Tibial nerve (tissue), 4 donors: ENCODE measurements at regions not wholly inside any gene's neighbourhood (a gene's known extent, or its start where the extent isn't known, plus 50 kb on each side); places are given as distances from the start of the nearest gene placed in this dataset.

Source experiments
- CTCF ChIP-seq, 5 experiments: fragments of 200-600 bp in 3 of 5; fragments of 450-650 bp in 2 of 5; sonication (generic) in 3 of 5; IDR thresholded peaks; one replicate each; pipeline ENCODE4 v1.5.1; 2016 to 2019; ENCODE audit warnings: antibody characterized with exemption in 5 of 5, mild to moderate bottlenecking in 3 of 5, moderate library complexity in 2 of 5
- EP300 ChIP-seq, 2 donors: sonication (generic); formaldehyde crosslinking; IDR thresholded peaks; one replicate each; pipeline ENCODE4 v1.6.1; 2017; ENCODE audit warnings: antibody characterized with exemption in 2 of 2, mild to moderate bottlenecking in 1 of 2
- POLR2A ChIP-seq, 2 donors: fragments of 450-650 bp; IDR thresholded peaks; one replicate each; pipeline ENCODE4 v1.6.1; 2017; ENCODE audit warnings: antibody characterized with exemption in 2 of 2, mild to moderate bottlenecking in 2 of 2, moderate library complexity in 2 of 2

GRCh38 chr2:236703906-236704305 lies 134.3 kb downstream of the ACKR3 start:
- TF ChIP-seq EP300 (IDR thresholded peaks at IDR 0.05) (no peak), CTCF (IDR thresholded peaks at IDR 0.05) (no peak), POLR2A (IDR thresholded peaks at IDR 0.05) (no peak)
